HUDEP-2 (cell line): ENCODE measurements at regions not wholly inside any gene's neighbourhood (a gene's known extent, or its start where the extent isn't known, plus 50 kb on each side); places are given as distances from the start of the nearest gene placed in this dataset.
A peak's percentile ranks its signal among the peaks of the same experiment; 100 is the strongest.

Experiments
- DNase-seq, 76 experiments: peaks; one replicate each; lab custom pipeline; 2025; ENCODE audit not compliant: unreplicated experiment in 76 of 76; lab: John Stamatoyannopoulos, UW

DNA sequence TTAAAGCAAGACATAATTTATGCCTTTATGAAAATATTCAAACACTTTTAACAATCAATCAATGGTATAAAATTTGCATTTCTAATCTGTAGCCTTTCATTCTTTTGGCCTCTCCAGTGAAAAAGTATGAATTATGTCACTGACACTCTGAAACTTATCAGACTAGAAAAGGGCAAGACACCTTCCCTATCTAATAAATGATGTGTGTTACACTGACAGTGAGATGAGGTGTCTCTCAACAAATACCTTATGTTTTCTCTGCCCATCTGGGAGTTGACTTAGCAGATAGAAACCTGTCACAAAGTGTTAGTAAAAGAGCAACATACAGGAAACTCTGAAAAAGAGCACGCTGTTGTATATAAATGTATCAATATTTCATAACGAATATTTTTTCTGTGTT, 94.2 kb upstream of the TECRL start:
- no peak for DNase-seq

DNA sequence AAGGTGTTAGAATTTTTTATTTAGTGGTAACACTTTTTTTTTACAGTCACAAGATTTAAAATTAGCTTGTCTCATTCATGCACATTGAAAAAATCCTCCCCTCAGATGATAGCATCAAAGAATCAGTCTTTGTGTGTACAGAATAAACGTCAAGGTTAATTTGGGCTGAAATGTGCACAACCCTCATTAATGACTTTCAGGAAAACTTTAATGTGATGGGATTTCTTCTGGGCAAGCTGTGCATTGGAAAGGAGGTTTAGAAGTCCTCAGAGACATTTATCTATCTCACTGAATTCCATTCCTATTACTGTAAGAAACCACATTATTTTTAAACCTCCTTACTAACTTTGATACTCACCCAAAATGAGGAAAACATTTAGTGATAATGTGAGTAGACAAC, 88.2 kb upstream of the TECRL start:
- no peak for DNase-seq

DNA sequence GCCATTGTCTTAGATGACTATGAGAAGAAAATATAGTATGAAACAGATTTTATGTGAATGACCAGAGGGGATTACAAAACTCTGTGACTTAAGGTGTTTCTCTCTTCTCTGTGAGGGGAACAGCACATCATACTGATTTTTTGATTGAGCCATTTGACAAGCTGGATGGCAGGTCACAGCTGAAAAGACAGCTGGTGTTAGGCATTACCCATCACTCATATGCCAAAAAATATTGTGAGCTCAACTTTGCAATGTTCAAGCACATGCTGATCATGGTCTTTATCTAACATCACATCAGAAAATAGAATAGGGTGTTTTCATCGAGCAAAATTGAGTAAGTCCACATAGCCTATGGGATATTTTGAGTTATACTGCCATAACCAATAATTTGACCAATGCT, 86.7 kb upstream of the TECRL start:
- no peak for DNase-seq

DNA sequence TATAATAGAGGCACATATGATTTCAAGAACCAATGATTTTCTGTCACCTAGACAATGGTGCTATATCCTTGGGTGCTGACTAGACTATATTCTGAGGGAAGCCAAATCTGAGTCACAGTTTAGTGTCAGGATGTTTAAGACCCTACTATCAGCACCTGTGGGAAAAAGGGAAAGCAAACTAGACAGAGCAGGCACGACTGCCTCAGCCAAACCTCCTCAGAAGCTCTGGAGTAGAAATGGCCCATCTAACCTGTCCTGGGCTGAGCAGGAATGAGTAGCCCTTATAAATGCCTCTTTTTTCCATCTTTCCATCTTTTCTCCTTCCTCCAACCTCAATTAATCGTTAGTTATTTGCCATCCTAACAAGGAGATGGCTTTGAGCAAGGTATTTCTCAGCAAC, 80.4 kb upstream of the TECRL start:
- DNase-seq = no peak

DNA sequence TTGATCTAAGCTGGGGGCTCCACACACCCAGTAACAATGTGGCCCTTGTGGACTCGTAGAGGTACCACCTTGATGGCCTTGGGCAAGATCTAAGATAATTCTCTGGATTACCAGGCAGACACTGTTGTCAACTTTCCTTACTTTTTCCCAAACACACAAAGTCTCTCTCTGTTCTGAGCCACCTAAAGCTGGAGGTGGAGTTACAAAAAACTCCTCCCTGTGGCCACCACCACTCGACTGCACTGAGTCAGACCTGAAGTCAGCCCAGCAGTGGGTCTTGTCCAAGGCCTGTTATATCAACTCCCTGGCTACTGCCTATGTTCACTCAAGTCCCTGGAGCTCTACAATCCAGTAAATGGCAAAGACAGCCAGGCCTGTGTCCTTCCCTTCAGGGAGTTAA, 70.1 kb upstream of the TECRL start:
- DNase-seq = peak in 1 of 76 experiments; percentile 5

DNA sequence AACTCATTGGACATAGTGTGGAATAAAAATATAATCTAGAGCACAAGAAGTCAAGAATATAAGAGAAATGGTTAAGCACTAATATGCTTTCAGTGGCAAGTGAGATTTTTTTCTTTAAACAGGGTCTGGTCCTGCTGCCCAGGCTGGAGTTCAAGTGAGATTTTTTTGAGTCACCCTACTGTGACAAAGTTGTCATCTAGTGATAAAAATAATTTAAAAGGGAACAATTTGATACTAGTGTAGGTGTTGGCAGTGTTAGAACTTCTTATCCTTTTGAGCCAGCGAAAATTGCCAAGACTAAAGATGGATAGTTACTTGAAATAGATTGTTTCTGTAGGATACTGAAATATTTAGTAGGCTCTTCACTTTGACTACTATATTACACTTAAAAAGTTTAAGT, 67.9 kb upstream of the TECRL start:
- no peak for DNase-seq

DNA sequence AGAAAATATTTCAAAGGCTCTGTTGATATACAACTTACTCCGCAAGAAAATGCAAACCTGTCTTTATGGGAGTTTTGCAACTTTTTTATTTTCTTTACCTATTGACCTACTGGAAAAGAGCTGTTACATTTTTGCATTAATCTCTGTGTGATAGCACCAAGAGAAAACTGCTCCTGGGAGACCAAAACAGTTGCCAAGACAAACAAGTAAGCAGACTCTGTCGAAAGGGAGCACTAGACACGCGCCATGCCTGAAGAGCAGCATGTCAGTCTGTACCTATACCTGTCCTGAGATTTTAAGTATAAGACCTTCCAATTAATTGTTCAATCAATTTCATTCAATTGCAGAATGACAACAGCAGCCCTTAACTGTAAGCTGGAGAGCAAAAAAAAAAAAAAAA, 56.0 kb upstream of the TECRL start:
- no peak for DNase-seq

DNA sequence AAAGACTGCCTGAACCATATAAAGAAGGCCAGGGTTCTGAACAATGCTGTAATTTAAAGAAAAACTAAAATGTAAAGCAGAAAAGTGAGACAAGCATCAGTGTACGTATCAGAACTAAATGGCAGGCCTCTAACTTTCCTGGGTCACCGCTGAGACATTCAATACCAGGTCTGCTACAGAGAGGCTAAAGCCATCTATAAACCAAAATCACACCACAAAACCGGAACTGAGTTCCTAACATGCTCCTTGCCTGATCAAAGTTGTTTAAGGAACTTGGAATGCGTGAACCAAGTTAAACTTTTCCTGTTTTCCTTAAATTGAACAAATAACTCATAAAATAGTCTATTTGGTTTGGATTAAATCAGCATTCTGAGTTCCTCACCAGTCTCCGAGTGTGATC, 55.3 kb upstream of the TECRL start:
- DNase-seq = no peak
